ENCODE measurements at regions not wholly inside any gene's neighbourhood (a gene's known extent, or its start where the extent isn't known, plus 50 kb on each side); places are given as distances from the start of the nearest gene placed in this dataset.

- Mint-ChIP-seq H3K4me3 (no peak overlapping the region), H3K4me1 (no peaks in the 10 kb centered on the region), H3K27me3 (peaks cover 3% of the 10 kb centered on the region), H3K9me3 (ENCODE audit: insufficient read depth) (no peaks in the 10 kb centered on the region), H3K27ac (no peak overlapping the region)
- no peaks in the 10 kb centered on the region for H4K20me1 ChIP-seq (ENCODE audit: control insufficient read depth, insufficient read depth, low read length, poor library complexity, severe bottlenecking)
- POLR2A ChIA-PET = no interaction called here
- H3K4me1 ChIP-seq (ENCODE audit: control insufficient read depth in 2 of 2, insufficient read depth in 2 of 2, low read length in 2 of 2) = no peaks in the 10 kb centered on the region
- no peaks in the 10 kb centered on the region for H3K9me3 ChIP-seq (ENCODE audit: control extremely low read depth in 1 of 3, control insufficient read depth in 2 of 3, insufficient read depth in 1 of 3, low read length in 2 of 3)
- H3K4me3 ChIP-seq (ENCODE audit: control extremely low read depth in 1 of 5, extremely low read depth in 1 of 5, insufficient read depth in 1 of 5, low read depth in 2 of 5, low read length in 4 of 5) = no peak overlapping the region
- H3K27ac ChIP-seq (ENCODE audit: low read length in 2 of 2) = no peak overlapping the region
- CTCF ChIA-PET = interaction anchor here (1.2 kb wide), 1 partner anchor 13 kb away, joined by 3 read pairs; no protein-coding TSS in a partner anchor
- no peak overlapping the region for H3K4me2 ChIP-seq (replicated peaks; ENCODE audit: low read depth, low read length, poor library complexity, severe bottlenecking)
- intact Hi-C loops (cut with micrococcal nuclease) = no loop called here
- ATAC-seq (ENCODE audit: low read depth) (no peak), DNase-seq (no peak)
- H3K79me2 ChIP-seq (ENCODE audit: control insufficient read depth, insufficient read depth, low read length) = no peaks in the 10 kb centered on the region
- H2AFZ ChIP-seq (ENCODE audit: insufficient read depth, low read depth, low read length, poor library complexity, severe bottlenecking) = no peak overlapping the region
- peaks cover 0 to 3% (median 0%) of the 10 kb centered on the region in 4 experiments for H3K27me3 ChIP-seq (replicated peaks in 1 of 4; ENCODE audit: control extremely low read depth in 1 of 4, control insufficient read depth in 3 of 4, insufficient read depth in 4 of 4, low read length in 3 of 4)
- TF ChIP-seq, protein P1, sequence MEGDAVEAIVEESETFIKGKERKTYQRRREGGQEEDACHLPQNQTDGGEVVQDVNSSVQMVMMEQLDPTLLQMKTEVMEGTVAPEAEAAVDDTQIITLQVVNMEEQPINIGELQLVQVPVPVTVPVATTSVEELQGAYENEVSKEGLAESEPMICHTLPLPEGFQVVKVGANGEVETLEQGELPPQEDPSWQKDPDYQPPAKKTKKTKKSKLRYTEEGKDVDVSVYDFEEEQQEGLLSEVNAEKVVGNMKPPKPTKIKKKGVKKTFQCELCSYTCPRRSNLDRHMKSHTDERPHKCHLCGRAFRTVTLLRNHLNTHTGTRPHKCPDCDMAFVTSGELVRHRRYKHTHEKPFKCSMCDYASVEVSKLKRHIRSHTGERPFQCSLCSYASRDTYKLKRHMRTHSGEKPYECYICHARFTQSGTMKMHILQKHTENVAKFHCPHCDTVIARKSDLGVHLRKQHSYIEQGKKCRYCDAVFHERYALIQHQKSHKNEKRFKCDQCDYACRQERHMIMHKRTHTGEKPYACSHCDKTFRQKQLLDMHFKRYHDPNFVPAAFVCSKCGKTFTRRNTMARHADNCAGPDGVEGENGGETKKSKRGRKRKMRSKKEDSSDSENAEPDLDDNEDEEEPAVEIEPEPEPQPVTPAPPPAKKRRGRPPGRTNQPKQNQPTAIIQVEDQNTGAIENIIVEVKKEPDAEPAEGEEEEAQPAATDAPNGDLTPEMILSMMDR (IDR thresholded peaks at IDR 0.05) = no peak
- no peak for TF ChIP-seq EZH2 (IDR thresholded peaks at IDR 0.05; ENCODE audit: borderline replicate concordance, insufficient read depth, low read depth, low read length, poor library complexity, severe bottlenecking)
- no peak overlapping the region for H3K9ac ChIP-seq (ENCODE audit: low read length)
- H3K36me3 ChIP-seq (replicated peaks in 1 of 2; ENCODE audit: control extremely low read depth in 1 of 2, control insufficient read depth in 1 of 2, extremely low read depth in 1 of 2, insufficient read depth in 2 of 2, low read length in 1 of 2) = no peaks in the 10 kb centered on the region
- no CpG with 5 or more reads among the region's 2 CpGs for WGBS (ENCODE audit: insufficient coverage)
Measured at GRCh38 chr18:21164548-21165095, 53.0 kb upstream of the ROCK1 start.

DNA sequence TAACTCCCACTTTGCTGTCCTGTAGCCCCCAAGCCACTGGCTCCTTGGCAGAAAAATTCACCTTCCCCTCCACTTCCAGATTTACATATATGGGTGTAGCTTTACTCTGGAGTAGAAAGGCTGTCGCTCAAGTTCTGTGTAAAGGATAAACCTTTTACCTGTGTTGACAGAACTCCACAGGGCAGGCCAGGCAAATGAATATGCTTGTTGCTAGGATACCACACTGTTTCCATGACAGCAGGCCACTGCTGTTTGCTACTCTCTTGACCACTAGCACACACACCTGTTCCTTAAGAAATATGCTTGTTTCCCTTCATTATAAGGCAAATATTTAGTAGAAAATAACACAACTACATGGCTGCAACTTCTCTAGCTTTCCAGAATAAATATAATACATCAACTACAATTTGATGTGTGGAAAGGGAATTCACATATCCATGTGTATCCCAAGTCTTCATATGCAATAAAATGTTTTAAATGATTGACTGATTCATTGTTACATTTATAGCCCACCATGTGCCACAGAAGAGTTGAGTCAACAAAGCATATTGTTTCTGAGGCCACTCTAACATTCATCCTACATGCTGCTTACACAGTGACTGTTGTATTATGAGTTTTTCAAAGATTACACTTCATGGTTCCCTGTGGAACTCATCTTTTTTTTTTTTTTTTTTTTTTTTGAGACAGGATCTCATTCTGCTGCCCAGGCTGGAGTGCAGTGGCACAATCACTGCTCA is 56.2 kb upstream of the ROCK1 start:
- H2AFZ ChIP-seq (ENCODE audit: insufficient read depth, low read depth, low read length, poor library complexity, severe bottlenecking) = no peak overlapping the region
- H3K9ac ChIP-seq (ENCODE audit: low read length) = no peak overlapping the region
- Mint-ChIP-seq H3K27ac (no peak overlapping the region), H3K27me3 (peaks cover 3% of the 10 kb centered on the region), H3K9me3 (ENCODE audit: insufficient read depth) (no peaks in the 10 kb centered on the region), H3K4me1 (no peaks in the 10 kb centered on the region), H3K4me3 (no peak overlapping the region)
- H4K20me1 ChIP-seq (ENCODE audit: control insufficient read depth, insufficient read depth, low read length, poor library complexity, severe bottlenecking) = no peaks in the 10 kb centered on the region
- intact Hi-C loops (cut with micrococcal nuclease) = no loop called here
- H3K4me1 ChIP-seq (ENCODE audit: control insufficient read depth in 2 of 2, insufficient read depth in 2 of 2, low read length in 2 of 2) = no peaks in the 10 kb centered on the region
- peaks cover 0 to 3% (median 0%) of the 10 kb centered on the region in 4 experiments for H3K27me3 ChIP-seq (replicated peaks in 1 of 4; ENCODE audit: control extremely low read depth in 1 of 4, control insufficient read depth in 3 of 4, insufficient read depth in 4 of 4, low read length in 3 of 4)
- no peak for ATAC-seq (ENCODE audit: low read depth)
- DNase-seq = no peak
- no peaks in the 10 kb centered on the region for H3K9me3 ChIP-seq (ENCODE audit: control extremely low read depth in 1 of 3, control insufficient read depth in 2 of 3, insufficient read depth in 1 of 3, low read length in 2 of 3)
- no peak overlapping the region for H3K27ac ChIP-seq (ENCODE audit: low read length in 2 of 2)
- WGBS (ENCODE audit: insufficient coverage) = no CpG with 5 or more reads among the region's 1 CpG
- H3K4me2 ChIP-seq (replicated peaks; ENCODE audit: low read depth, low read length, poor library complexity, severe bottlenecking) = no peak overlapping the region
- no peaks in the 10 kb centered on the region for H3K36me3 ChIP-seq (replicated peaks in 1 of 2; ENCODE audit: control extremely low read depth in 1 of 2, control insufficient read depth in 1 of 2, extremely low read depth in 1 of 2, insufficient read depth in 2 of 2, low read length in 1 of 2)
- TF ChIP-seq, protein P1 (IDR thresholded peaks at IDR 0.05) = no peak
- no peak for TF ChIP-seq EZH2 (IDR thresholded peaks at IDR 0.05; ENCODE audit: borderline replicate concordance, insufficient read depth, low read depth, low read length, poor library complexity, severe bottlenecking)
- ChIA-PET POLR2A (no interaction called here), CTCF (interaction anchor here (1.6 kb wide), 1 partner anchor 27 kb away, joined by 4 read pairs; no protein-coding TSS in a partner anchor)
- H3K4me3 ChIP-seq (ENCODE audit: control extremely low read depth in 1 of 5, extremely low read depth in 1 of 5, insufficient read depth in 1 of 5, low read depth in 2 of 5, low read length in 4 of 5) = no peak overlapping the region
- H3K79me2 ChIP-seq (ENCODE audit: control insufficient read depth, insufficient read depth, low read length) = no peaks in the 10 kb centered on the region

Data from B cell (primary cell).